Tibial nerve (tissue), 3 donors: ENCODE measurements at regions not wholly inside any gene's neighbourhood (a gene's known extent, or its start where the extent isn't known, plus 50 kb on each side); places are given as distances from the start of the nearest gene placed in this dataset.

Experiments used
- POLR2A ChIP-seq, 2 donors: fragments of 450-650 bp; IDR thresholded peaks; one replicate each; pipeline ENCODE4 v1.6.1; 2017; ENCODE audit warnings: antibody characterized with exemption in 2 of 2, mild to moderate bottlenecking in 2 of 2, moderate library complexity in 2 of 2
- TF ChIP-seq, protein P1 (sequence below), 5 experiments: fragments of 200-600 bp in 3 of 5; fragments of 450-650 bp in 2 of 5; sonication (generic) in 3 of 5; IDR thresholded peaks; one replicate each; pipeline ENCODE4 v1.5.1; 2016 to 2019; ENCODE audit warnings: antibody characterized with exemption in 5 of 5, mild to moderate bottlenecking in 3 of 5, moderate library complexity in 2 of 5

DNA sequence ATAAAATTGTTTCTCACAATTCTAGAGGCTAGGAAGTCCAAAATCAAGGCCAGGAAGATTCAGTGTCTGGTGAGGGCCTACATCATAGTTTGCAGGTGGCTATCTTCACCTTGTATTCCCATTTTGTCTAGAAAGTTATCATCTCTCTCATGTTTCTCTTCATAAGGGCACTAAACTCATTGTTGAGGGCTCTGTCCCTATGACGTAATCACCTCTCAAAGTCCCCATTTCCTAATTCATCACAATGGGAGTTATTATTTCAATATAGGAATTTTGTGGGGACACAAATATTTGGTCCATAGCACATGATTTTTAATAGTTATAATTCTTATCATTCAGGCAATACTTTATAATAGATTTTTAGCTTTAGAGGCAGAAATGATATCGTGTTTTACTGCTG lies 1509.2 kb upstream of the SEL1L start:
- no peak for TF ChIP-seq POLR2A (IDR thresholded peaks at IDR 0.05)
- TF ChIP-seq, protein P1, sequence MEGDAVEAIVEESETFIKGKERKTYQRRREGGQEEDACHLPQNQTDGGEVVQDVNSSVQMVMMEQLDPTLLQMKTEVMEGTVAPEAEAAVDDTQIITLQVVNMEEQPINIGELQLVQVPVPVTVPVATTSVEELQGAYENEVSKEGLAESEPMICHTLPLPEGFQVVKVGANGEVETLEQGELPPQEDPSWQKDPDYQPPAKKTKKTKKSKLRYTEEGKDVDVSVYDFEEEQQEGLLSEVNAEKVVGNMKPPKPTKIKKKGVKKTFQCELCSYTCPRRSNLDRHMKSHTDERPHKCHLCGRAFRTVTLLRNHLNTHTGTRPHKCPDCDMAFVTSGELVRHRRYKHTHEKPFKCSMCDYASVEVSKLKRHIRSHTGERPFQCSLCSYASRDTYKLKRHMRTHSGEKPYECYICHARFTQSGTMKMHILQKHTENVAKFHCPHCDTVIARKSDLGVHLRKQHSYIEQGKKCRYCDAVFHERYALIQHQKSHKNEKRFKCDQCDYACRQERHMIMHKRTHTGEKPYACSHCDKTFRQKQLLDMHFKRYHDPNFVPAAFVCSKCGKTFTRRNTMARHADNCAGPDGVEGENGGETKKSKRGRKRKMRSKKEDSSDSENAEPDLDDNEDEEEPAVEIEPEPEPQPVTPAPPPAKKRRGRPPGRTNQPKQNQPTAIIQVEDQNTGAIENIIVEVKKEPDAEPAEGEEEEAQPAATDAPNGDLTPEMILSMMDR (IDR thresholded peaks at IDR 0.05), result no peak
